ENCODE measurements at regions not wholly inside any gene's neighbourhood (a gene's known extent, or its start where the extent isn't known, plus 50 kb on each side); places are given as distances from the start of the nearest gene placed in this dataset.

DNA sequence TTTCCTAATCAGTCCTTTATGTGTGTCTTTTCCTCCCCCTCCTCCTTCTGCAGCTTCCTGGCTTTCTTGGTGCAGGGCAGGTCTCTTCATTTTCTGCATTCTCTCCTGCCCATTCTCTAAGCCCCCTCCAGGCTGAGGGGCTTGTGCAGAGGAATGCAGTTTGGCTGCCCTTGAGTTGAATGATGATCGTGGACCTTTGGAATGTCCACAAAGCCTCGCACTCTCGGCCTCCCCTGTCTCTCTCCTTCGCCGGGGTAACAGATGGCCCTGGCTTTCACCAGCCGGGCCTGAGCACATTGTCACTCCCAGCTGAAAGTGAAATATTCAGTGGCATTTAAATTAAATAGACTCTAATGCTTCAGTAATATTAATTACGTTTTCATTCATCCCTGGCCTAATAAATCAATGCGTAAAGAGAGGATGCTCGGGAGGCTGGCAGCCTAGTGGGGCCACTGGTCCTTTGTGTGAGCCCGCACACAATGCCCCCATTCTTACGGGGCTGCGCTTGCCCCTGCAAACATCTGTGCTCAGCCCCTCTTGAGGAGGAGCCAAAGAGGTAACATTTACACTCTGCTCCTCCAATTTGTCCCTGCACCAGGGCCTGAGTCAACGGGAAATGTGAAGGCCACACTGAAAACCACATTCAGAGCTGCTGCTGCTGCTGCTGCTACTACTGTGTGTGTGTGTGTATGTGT, 64.9 kb upstream of the PAX6 start:
- no peak overlapping the region for H3K4me3 Mint-ChIP-seq
- no peaks in the 10 kb centered on the region for H3K9me3 Mint-ChIP-seq (ENCODE audit: low read depth)
- H3K36me3 Mint-ChIP-seq = no peaks in the 10 kb centered on the region
- no peak overlapping the region for H3K27ac Mint-ChIP-seq
- H3K4me1 Mint-ChIP-seq (ENCODE audit: low read depth) = no peaks in the 10 kb centered on the region
- H3K27me3 Mint-ChIP-seq = peaks cover 15% of the 10 kb centered on the region

DNA sequence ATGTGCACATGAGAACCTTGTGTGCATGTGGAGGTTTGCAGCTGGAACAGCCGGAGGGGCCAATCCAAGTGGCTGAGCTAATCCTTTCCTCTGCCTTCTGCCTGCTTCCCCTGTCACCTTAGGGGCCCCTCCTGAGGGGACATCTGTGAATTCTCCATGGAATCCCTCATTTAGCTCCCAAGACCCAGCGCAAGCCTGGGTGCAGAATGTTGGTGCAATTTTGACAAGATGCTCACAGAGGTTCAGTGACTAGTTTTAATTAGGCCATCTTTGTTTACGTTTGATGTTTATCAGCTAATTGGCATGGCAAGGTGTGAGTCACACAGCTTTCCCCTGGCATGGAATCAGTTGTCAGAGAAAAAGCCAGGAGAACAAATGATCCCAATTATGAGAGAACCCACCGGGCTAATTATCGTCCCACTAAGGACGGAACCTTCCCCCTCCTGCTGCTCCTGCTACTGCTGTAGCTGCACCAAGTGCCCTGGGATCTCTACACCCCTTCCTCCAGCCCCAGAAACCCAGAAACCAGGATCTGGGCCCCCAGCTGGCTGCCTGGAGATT, 63.6 kb upstream of the PAX6 start:
- no peaks in the 10 kb centered on the region for H3K4me1 Mint-ChIP-seq (ENCODE audit: low read depth)
- H3K9me3 Mint-ChIP-seq (ENCODE audit: low read depth) = no peaks in the 10 kb centered on the region
- H3K27me3 Mint-ChIP-seq = peaks cover 12% of the 10 kb centered on the region
- H3K27ac Mint-ChIP-seq = no peak overlapping the region
- no peaks in the 10 kb centered on the region for H3K36me3 Mint-ChIP-seq
- no peak overlapping the region for H3K4me3 Mint-ChIP-seq

DNA sequence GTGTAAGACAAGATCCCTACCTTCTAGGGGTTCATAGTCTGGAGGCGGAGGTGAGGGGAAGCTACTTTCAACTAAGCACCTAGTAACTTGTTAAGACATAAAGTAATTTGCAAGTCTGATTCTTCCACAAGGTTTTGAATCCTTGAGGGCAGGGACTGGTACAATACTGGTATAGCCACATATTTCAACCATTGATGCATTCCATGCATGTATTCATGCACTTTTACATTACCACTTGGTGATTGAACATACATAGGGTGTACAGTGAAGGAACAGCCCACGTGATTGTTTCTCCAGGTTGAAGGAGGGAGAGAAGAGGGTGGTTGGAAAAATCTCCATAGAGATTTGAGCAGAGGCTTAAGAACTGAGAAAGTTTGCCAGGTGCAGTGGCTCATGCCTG, 62.0 kb upstream of the PAX6 start:
- peaks cover 10% of the 10 kb centered on the region for H3K27me3 Mint-ChIP-seq
- no peak overlapping the region for H3K27ac Mint-ChIP-seq
- no peaks in the 10 kb centered on the region for H3K4me1 Mint-ChIP-seq (ENCODE audit: low read depth)

DNA sequence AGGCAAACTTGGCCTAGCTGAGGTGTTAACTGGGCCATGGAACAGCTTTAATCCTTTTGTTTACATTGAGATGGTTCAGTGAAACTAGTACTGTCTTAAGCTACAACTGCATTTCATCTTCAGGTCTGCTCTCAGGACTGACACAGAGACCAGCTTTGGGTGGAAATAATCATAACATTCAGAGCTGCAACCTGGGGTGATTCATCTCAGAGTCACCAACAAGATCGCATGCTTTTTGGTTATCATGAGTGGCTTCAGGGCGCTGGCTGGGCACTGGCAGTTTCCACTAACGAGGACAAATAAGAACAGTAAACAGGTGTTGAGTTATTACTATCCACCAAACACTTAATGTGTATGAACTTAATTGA, 60.9 kb upstream of the PAX6 start:
- H3K4me3 Mint-ChIP-seq = no peak overlapping the region
- H3K27me3 Mint-ChIP-seq = peaks cover 10% of the 10 kb centered on the region
- no peaks in the 10 kb centered on the region for H3K4me1 Mint-ChIP-seq (ENCODE audit: low read depth)
- no peak overlapping the region for H3K27ac Mint-ChIP-seq
- H3K36me3 Mint-ChIP-seq = no peaks in the 10 kb centered on the region
- no peaks in the 10 kb centered on the region for H3K9me3 Mint-ChIP-seq (ENCODE audit: low read depth)

More for the DNA sequence above, 62.0 kb upstream of the PAX6 start:
- Mint-ChIP-seq H3K4me3 (no peak overlapping the region), H3K36me3 (no peaks in the 10 kb centered on the region), H3K9me3 (ENCODE audit: low read depth) (no peaks in the 10 kb centered on the region)

DNA sequence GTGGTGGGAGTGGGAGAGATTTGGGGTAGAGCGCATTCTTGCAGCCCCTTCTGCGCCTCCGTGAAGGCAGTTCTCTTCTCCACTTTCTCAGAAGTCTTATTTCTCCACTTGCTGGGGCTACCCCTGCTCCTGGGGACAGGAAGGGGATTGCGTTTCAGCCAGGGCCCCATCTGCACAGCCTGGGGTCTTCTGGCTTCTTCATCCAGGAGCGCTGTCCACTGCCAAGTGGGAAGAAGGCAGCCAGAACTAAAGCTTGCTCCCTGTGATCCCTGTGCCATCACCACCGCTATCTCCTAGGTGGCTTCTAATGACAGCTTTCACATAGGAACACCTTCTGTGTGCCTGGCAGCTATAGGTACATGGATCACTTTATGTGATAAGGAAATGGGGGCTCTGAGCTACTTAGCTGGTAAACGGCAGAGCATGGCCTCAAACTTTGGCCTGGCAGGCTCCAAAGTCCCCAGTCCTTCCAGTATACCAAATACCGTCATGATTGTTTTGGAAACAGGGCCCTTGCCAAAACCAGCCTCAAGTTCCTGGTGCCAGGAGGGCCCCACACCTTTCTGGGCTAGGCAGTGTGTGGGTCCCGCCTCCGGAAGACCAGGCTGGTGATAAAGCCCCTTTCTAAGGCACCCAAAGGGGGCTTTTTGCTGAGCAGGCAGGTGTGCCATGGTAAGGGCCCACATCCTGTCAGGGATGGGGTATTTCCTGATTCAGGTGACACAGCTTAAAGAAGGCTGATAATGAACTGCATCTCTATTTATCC, 60.4 kb upstream of the PAX6 start:
- Mint-ChIP-seq H3K9me3 (ENCODE audit: low read depth) (no peaks in the 10 kb centered on the region), H3K36me3 (no peaks in the 10 kb centered on the region), H3K4me3 (no peak overlapping the region), H3K4me1 (ENCODE audit: low read depth) (no peaks in the 10 kb centered on the region), H3K27ac (no peak overlapping the region), H3K27me3 (peaks cover 14% of the 10 kb centered on the region)

DNA sequence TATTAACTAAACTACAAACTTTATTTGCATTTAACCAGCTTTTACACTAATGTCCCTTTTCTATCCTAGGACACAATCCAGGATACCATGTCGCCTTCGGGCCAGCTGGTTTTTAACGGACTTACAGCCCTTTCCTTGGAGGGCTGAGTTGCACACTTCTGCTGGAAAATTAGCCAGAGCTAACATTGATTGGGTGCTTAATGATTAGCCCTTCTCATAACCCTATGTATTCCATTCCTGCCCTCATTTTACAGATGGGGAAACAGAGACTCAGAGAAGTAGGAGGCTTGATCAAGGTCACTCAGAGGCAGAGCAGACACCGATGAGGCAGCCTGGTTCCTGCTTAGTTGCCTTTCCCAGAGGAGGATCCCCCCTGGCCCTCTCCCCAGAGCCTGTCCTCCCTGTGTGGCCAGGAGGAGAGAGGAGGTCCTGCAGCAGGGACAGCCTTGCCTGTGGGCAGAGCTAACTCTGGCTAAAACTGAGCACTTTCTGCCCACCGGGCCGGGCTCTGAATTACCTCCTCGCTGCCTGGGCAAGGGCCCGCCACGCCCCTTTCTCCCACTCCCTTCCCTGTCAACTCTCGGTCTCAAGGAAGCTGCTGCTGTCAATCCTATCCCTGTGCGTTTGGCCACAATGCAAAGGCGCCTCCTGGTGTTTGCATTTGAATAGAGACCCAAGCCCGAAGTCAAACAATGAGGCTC, 59.6 kb upstream of the PAX6 start:
- no peaks in the 10 kb centered on the region for H3K4me1 Mint-ChIP-seq (ENCODE audit: low read depth)
- no peaks in the 10 kb centered on the region for H3K9me3 Mint-ChIP-seq (ENCODE audit: low read depth)
- no peaks in the 10 kb centered on the region for H3K36me3 Mint-ChIP-seq
- peaks cover 10% of the 10 kb centered on the region for H3K27me3 Mint-ChIP-seq
- H3K27ac Mint-ChIP-seq = no peak overlapping the region
- H3K4me3 Mint-ChIP-seq = no peak overlapping the region

DNA sequence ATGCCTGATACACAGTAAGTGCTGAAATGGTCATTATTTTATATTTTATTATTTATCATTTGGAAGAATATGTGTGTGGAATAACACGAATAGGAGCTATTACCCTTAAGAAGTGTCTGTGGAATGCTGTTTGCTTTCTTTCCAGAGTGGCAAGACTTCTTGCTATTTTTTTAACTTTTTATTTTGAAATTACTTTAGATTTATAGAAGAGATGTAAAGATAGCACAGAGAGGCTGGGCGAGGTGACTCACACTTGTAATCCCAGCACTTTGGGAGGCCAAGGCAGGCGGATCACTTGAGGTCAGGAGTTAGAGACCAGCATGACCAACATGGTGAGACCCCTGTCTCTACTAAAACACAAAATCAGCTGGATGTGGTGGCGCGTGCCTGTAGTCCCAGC, 58.9 kb upstream of the PAX6 start:
- no peak overlapping the region for H3K27ac Mint-ChIP-seq
- peaks cover 15% of the 10 kb centered on the region for H3K27me3 Mint-ChIP-seq
- no peaks in the 10 kb centered on the region for H3K4me1 Mint-ChIP-seq (ENCODE audit: low read depth)
- no peak overlapping the region for H3K4me3 Mint-ChIP-seq
- H3K36me3 Mint-ChIP-seq = no peaks in the 10 kb centered on the region
- no peaks in the 10 kb centered on the region for H3K9me3 Mint-ChIP-seq (ENCODE audit: low read depth)

DNA sequence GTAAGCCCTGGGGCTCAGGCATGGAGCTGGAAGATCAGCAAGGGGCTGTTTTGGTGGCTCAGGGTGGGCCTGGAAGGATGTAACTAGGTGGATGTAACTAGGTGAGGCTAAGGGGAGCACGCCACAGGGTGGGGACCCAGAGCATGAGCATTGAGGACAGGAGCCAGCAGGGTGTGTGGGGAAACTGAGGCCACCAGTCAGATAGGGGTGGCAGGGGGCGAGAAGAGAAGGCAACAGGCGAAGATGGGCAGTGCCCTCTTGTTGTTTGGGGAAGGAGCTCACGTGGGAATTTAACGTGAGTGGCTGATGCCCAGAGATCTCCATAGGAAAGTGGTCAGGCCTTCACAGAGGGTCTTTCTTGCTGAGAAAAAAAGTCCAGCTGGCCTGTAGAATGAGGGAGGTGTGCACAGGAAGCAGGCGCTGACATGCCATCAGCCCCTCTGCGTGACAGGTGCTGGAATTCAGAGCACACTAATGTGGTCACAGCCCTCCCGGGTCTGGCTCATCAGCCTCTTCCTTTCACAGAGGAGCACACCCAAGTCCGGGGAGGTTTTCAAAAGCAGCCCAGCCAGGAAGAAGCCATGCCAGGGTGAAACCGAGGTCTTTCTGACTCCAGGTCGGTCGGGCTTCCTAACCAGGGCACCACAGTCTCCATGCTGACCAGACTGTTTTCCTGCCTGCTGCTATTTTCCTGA, 54.6 kb upstream of the PAX6 start:
- H3K27ac Mint-ChIP-seq = no peak overlapping the region
- H3K9me3 Mint-ChIP-seq (ENCODE audit: low read depth) = no peaks in the 10 kb centered on the region
- H3K36me3 Mint-ChIP-seq = no peaks in the 10 kb centered on the region
- H3K27me3 Mint-ChIP-seq = peaks cover 16% of the 10 kb centered on the region
- no peaks in the 10 kb centered on the region for H3K4me1 Mint-ChIP-seq (ENCODE audit: low read depth)
- no peak overlapping the region for H3K4me3 Mint-ChIP-seq

DNA sequence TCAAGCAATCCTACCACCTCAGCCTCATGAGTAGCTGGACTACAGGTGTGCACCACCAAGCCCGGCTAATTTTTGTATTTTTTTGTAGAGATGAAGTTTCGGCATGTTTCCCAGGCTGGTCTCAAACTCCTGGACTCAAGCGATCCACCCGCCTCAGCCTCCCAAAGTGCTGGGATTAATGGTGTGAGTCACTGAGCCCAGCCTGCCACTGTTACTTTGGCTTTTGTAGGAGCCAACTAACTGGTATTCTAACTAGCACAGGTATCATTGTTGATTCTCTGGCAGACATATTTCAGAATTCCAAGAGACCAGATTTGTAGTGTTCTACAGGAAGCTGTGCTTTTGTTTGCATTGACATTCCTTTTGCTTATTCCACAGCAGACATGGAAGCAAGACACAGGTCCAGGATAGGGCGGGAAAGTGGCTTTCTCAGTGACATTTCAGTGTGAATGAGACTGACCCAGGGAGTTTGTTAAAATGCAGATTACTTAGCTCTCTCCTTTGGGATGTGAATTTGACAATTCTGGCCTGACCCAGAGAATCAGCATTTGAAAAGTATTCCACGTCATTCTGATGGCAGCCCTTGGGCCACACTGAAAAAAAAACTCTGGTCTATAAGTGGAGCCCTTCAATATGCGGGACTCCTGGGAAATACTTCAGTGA, 52.2 kb upstream of the PAX6 start:
- peaks cover 25% of the 10 kb centered on the region for H3K27me3 Mint-ChIP-seq
- H3K4me3 Mint-ChIP-seq = no peak overlapping the region
- no peak overlapping the region for H3K27ac Mint-ChIP-seq
- H3K36me3 Mint-ChIP-seq = peaks cover under 1% of the 10 kb centered on the region
- no peaks in the 10 kb centered on the region for H3K9me3 Mint-ChIP-seq (ENCODE audit: low read depth)
- no peaks in the 10 kb centered on the region for H3K4me1 Mint-ChIP-seq (ENCODE audit: low read depth)

DNA sequence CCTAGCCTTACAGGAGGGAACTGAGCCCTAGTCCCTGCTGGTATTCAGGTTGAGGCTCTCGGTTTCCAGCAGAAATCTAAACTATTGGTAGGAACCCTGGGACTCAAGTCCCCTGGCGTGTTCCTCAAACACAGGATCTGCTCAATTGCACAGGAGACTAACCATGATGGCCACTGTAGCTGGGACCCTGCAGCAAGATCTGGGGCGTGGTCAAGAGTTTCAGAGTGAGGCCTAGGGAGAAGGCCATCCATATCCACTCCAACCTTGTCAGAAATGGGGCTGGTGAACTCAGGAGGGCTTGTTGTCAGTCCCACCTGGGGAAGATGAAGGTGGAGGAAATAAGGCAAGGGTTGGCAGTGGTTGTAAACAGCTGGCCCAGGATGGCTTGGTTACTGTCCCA, 49.9 kb upstream of the PAX6 start:
- peaks cover 2% of the 10 kb centered on the region for H3K36me3 Mint-ChIP-seq
- peaks cover 23% of the 10 kb centered on the region for H3K27me3 Mint-ChIP-seq
- no peaks in the 10 kb centered on the region for H3K4me1 Mint-ChIP-seq (ENCODE audit: low read depth)
- no peak overlapping the region for H3K4me3 Mint-ChIP-seq
- H3K9me3 Mint-ChIP-seq (ENCODE audit: low read depth) = no peaks in the 10 kb centered on the region
- H3K27ac Mint-ChIP-seq = no peak overlapping the region

Measured in activated naive CD8-positive, alpha-beta T cell (primary cell).